Activated T-cell treated with anti-CD3 and anti-CD28 coated beads for 1 hour (primary cell): ENCODE measurements at regions not wholly inside any gene's neighbourhood (a gene's known extent, or its start where the extent isn't known, plus 50 kb on each side); places are given as distances from the start of the nearest gene placed in this dataset.

Source experiments
- DNase-seq: peaks from one replicate; pipeline ENCODE4 v3.0.0-alpha.2; 2020; ENCODE audit warnings: low read depth

DNA sequence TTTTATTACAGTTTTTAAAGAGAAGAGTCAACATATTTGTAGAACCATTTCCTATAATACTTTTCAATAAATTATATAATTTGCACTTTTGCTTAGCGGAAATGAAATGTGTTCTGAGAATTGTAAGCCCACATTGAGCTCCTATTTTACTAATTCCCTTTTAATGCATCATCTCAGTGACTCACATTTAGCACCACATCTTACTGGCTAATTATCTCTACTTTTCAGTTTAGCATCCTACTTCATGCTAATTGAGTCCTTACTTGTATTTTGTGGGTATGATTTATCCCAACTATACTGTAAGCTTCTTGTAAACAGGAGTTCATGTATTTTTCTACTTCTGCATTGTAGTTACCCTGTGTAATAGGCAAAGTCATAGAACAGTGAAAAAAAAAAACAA lies 67.5 kb downstream of the TMX1 start:
- no peak for DNase-seq

DNA sequence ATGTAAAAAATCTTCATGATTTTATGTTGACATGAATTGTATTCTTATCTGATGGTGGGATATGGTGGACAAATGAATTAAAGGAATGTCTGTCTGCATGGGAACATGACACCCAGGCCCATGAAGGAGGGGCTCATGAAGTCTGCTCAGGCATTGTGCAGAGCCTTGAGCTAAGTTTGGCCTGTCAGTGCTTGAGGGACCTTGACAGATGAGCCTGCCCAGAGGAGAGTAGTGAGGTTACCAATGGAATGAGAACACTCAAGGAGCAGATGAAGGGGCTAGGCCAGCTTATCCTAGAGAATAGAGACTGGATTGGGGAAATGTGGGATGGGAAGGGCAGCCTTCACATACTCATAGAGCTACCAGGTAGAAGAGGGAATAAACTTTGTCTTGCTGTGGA lies 68.8 kb downstream of the TMX1 start:
- DNase-seq: no peak

DNA sequence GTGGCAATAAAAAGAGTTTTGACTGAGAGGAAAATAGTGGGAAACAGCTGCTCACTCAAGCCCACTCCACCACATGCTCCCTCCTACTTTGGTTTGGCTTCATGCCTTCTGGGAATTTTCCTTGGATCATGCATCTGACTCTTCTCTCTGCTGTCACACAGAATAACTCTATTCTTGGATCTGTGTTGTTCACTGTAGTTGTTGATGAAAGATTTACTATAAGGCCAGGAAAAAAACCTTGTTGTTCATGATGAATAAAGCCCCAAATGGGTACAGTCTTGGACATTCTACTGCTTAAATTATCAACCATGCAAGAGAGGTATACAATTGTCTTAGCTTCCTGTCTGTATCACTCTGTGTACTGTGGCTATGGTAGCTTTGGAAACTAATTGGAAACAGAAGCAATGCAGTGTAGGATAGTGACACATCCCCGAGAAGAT lies 70.5 kb downstream of the TMX1 start:
- DNase-seq: no peak

DNA sequence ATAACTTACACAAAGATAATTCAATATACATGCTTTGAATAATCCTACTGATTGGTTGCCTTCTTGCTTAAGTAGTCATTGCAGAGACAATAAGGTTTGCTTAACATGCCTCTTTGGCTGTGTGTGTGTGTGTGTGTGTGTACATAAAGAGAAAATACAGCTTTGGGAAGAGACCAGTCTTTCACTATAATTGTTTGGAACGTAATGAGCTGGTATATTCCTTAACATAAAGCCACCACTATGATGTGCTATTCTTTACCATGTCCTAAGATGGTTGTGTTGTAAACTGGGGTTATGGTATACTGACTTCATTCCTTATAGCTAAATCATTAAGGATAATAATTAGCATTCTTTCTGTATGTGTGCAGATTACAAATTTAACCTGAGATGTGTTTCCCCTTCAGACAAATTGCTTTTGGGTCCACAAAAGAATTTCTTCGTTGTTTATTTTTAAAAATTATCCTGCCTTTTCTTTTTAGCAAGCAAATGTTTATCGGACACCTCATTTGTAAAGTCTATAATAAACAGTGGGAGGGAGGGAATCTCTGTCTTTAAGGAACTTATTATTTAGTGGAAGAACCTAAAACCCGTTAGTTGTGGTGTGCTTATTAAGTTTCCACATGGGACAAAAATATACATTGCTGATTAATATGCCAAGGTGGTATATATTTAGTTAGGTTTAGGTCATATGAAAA lies 74.4 kb downstream of the TMX1 start:
- no peak for DNase-seq

DNA sequence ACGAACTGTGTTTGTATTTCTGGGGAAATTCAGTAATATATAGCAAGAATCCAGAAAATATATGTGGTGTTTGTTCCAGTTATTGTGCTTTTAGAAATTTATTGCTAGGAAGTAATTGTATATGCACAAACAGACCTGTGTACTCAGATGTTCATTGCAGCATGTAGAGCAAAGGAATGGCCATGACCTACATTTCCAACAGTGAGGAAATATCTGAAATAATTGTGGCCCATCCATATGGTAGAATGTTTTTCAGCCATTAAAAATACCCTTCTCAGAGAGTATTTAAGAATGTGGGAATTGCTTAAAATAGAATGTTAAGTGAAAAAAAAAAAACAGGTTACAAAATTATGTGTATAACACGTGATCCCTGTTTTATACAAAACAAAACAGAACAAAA lies 77.3 kb downstream of the TMX1 start:
- DNase-seq: no peak

DNA sequence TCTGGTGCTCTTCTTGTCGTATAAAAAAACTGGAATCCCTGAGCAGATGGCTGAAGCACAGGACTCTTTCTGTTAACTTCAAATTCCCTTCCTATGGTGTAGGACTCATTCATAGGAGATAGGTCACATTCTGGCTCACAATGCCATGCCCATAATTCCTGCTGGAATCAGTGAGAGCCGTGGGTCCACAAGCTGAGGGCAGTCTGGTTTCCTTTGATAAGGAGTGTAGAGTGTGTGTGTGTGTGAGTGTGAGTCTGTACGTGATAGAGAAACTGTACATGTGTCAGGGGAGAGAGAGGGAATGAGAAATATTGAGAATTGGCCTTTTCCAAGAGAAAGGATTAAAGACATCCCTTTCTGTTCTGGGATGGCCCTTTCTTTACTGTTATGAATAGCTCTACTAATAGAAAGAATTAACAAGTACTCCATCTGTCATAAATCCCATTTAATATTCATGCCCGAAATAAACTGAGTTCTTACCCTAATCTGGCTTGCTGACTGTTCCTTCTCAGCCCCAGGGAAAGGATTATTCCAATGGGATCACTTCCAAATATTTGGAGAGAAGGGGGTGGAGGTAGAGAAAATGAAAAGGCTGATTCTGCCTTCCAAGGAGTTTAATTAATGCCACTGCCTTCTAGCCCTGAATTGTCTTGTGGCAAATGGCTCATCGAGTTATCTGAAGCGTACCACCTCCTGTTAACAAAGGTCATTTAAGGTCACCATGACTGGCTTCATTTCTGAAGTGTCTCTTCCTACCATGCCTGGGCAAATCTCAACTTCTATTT lies 79.0 kb downstream of the TMX1 start:
- DNase-seq: no peak

DNA sequence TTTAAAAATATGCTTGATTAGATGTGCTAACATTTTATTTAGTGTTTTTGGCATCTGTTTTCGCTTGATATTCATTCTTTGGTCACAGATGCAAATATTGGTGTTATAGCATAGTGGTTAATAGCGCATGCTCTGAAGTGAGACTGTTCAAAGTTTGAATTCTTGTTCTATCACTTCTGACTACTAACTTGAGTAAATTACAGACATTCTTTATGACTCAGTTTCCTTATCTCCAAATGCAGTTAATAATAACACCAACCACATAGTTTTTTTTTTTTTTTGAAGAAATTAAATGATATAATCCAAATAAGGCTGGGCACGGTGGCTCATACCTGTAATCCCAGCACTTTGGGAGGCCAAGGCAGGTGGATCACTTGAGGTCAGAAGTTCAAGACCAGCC lies 81.0 kb downstream of the TMX1 start:
- DNase-seq: no peak

DNA sequence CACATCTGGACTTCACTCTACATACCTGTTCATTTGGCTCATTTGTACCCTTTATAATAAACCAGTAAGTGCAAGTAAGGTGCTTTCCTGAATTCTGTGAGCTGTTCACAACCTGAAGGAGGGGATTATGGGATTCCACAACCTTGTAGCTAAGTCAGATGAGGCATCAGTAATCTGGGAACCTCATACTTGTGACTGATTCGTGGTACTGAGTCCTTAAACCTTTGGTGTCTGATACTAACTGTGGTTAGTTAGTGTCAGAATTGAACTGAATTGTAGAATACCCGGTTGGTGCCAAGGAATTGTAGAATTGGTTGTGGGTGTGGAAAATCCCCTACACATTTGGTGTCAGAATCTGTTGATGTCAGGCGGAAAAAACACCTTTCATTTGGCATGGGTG lies 83.4 kb downstream of the TMX1 start:
- no peak for DNase-seq

DNA sequence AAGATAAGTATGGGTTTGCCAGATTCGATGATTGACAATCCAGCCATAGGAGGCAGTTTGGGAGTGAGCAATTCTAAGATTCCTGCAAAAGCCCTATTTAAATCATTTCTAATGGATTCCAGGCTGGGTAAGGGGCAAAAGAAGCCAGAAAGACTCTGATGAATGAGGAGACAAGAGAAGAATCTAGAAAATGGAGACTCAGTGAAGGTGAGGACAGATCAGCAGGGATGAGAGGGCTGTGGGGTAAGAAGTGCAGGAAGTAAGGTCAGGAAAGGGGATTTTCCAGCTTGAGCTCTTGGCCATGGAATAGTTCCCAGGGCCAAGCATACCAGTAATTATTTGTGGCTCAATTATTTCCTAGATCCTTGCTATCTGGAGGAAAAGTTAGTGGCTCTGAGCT lies 87.3 kb downstream of the TMX1 start:
- no peak for DNase-seq

DNA sequence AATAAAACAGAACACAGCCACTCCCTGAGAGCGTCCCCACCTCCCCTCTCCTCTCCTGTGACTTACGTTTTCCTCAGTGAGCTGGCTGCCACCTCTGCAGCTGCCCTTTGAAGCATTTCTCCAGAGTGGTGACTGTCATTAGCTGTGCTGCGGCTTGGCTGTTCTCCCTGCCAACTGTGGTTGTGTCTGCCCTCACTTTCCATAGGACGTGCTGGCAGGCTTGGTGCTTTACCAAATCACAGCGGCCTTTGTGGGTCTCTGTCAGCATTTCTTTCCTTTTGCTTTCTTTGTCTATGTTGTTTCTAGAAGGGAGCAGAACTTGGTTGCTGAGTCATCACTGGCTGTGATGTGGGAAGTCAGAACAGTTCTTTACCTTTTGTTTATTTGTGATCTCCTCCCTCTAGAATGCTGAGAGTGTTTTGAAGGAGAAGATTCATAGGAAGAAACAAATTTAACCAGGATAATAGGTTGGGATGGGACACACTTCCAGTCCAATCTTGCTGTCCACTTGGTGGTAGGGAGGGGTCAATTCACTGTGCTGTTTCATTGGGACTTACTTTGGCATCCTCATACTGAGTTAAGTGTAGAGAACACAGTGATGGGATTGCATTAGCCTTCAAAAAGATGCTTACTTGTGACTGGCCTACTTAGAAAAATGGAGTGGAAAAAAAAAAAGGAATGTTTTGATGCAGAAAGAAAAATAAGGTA lies 88.2 kb downstream of the TMX1 start:
- no peak for DNase-seq

DNA sequence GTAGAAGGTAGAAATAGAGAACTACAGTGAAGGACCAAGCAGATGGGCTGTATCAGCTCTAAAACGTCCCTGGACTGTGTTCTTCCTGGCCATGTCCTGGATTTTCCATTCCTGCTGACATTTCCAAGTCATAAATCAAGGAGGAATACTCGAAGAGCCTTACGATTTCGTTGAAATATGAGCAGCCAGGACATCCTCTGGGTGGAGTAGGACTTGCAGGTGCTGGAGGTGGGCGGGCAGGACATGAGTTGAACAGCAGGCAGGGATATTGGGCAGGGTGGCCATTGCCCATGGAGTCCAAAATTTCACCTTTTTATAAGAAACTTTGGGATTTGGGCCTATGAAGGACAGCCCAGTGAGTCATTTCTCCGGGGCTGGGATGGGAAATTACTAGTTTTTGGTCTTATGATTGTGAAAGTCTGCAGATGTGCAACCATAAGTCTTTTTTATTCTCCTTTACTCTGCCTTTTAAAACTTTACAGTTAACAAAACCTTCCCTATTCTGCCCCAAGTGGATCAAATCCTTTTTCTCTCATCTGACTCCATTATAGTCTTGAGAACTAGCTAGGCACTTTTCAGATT lies 88.8 kb downstream of the TMX1 start:
- DNase-seq: no peak

DNA sequence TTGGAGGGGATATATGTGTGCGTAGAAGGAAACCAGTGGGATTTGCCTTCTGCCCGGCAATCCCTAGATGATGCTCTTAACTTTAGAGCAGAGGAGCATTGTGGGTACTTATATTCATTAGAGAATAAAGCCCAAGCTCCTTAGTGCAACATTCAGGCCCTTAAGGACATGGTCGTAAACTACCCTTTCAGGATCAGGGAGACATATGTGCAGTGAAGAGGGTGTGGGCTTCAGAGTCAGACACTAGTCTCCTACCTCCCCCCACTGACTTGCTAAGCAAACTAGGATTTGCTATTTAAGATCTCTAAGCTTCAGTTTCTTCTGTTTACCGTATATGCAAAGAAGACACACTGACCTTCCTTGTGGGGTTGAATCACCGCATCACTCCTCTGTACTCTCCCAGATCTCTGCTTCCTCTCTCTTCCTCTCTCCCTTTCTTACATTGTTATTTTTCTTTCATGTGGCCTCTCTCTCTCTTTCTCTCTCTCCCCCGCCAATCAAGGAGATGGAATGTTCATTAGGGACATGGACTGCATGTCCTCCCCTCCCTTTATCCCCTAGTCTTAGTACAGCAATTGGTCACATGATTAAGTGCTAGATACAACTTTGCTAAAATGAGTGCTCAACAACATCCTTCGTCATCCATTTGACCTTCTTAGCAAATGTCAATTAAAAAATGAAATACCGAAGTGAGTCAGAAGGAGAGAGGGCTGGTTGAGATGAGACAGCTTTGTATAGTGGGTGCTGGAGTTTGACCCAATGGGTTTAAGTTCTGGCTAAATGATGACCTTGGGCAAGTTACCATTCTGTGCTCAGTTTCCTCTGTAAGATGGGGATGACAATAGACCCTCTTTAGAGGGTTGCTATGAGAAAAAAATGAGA lies 91.7 kb downstream of the TMX1 start:
- DNase-seq: no peak

DNA sequence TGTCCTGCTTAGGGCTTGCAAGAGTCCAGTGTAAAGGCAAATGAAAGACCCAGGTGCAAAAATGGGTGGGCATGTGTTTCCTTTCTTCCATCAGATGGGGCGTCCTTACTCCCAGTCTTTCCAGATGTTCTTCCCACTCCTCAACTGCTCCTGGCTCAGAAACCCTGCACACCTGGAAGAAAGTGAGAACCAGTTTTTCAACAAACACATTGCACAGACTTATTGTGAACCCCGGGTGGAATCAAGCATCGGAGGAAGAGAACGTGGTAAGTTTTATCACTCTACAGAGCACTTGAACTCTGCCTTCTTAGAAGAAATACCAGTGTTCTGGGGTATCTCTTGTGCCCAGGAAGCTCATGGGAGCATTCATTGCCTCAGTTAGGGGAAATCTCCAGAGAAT lies 93.3 kb downstream of the TMX1 start:
- no peak for DNase-seq

DNA sequence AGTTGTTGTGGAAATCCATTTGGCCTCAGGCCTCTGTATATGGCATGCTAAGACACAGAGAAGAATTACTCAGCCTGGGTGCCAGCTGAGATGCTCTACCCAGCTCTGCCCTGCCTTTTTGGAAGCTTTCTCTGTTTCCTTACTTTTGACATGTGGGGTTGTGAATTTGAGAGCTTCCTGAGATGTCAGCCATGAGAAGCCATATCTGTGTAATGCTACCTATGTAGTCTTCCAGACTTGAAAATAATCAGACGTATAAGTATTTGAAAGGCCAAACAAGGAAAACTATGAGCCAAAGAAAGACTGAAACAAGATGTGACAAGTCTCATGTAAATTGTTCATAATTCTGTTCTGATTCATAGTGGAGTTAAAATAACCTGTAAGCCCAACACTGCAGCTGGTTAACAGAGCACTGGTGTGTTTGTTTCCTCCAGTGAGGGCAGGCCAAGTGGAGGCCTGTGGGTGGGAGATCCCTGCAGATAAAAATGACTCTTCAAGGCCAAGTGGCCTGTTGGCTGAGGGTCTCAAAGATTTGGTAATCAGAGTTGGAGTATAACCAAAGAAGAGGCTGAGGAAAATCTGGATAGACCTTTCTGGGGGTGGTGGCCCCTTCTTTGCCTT lies 94.0 kb downstream of the TMX1 start:
- DNase-seq: no peak

DNA sequence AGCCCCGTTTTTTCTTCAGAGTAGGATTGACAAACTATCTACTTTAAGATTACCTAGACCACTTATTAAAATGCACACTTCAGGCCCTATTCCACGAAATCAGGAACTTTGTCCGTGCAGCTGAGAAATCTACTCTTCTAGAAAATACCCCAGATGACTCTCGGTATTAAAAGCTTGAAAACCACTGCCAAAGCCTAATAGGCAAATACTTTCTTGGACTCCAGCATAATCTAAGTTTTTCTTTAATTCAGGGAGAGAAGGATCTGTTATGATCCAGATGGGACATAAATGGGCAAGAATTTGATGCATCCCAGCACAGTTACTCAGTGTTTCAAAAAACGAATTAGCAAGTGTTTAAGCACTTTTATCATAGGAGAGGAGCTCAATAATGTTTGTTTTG lies 94.5 kb downstream of the TMX1 start:
- DNase-seq: no peak

DNA sequence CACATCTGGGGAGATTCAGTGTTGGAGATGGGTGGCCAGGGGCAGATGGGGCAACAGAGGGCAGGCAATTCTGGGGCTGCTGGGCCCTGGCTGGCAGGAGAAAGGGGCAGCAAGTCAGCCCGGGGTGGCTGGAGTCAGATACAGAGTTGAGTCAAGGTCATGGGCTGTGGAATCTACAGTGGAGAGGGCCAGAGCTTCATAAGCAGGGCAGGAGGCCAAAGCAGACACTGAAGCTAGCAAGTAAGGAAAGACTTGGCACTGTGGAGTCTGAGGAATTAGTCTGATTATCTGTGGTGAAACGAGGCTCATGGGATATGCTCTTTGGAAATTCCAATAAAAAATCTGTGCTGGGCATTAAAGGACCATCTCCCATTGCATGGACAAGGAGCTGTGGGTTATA lies 95.5 kb downstream of the TMX1 start:
- no peak for DNase-seq

DNA sequence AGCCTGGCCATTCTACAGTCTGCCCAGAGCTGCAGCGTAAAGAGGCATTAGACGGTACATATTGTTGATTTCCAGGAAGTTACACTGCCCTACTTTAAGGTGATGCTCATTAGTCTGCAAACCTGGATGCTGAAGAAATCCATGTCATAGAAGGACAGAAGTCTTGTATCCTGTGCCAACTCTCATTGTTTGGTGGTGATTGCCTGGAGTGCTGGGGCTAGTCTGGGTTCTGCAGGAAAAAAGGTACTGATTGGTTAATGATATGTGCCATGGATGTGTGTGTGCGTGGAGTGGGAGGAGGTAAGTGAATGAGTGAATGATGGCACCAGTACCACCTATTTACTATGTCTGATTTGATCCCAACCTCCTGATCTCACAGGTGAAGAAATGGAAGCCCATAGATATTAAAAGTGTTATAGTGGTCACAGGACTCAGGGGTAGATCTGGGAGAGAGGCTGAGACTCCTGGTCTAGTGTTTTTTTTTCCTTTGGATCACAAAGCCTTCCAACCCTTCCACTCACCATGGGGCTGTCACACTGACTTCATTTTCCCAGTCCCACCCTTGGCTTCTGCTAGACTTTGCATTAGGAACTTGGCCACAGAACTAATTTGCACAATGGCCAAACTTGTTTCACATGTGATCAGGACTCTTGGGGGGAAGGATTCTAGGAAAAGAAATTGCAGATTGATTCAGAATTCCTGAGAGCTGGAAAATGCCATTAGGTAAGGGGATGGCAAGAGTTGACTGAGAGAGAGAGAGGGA lies 96.1 kb downstream of the TMX1 start:
- DNase-seq: no peak

DNA sequence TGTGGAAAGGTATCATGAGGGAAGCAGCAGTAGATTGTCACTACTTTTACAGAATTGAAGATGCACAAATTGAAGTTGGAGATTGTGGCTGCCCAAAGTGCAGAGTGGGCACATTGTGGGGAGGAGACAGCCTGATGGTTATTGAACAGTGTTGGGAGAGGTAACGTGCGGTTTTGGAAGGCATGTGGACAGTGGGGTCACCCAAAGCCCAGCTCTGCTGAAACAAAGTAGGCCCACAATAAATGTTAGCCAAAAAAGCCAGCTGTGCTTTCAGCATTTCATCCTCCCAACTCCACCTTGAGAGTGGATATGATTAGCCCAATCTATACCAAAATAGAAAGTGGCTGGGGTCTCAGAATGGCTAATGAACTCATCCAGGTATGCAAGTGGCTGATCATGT lies 96.7 kb downstream of the TMX1 start:
- DNase-seq: no peak

DNA sequence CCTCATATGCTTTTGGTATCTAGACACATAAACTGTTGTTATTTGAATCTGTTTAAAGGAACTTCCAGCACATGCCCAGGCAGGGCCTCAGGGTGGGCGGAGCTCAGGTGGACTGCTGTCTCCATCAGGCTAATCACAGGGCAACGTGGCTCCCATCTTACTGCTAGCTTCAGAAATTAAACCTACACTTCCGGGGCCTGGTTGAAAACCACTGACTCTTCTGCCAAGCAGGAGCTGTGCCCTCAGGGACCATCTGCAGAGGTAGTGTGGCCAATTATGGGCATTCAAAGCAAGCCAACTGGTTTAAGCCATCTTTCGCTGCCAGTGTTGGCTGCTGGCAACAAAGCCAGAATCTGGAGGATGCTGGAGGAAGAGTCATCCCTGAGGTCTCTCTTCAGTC lies 97.5 kb downstream of the TMX1 start:
- no peak for DNase-seq

DNA sequence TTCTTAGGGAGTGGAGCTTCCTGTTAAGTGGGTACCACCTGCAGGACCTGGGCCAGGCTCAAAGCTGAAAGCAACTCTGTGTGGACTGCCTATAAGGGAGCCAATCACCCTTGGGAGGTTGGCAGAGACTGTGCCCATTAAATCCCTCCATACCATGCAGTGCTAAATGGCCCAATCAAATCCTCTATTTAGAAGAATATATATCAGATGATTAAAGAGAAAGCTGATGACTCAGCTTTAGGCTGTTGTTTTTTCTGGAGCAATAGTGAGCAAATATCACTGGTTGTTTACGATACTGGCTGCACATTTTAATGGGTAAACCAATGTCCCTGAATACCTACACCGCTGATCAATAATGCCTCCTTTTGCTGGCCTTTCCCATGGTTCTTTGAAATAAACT lies 101.3 kb downstream of the TMX1 start:
- DNase-seq: no peak

DNA sequence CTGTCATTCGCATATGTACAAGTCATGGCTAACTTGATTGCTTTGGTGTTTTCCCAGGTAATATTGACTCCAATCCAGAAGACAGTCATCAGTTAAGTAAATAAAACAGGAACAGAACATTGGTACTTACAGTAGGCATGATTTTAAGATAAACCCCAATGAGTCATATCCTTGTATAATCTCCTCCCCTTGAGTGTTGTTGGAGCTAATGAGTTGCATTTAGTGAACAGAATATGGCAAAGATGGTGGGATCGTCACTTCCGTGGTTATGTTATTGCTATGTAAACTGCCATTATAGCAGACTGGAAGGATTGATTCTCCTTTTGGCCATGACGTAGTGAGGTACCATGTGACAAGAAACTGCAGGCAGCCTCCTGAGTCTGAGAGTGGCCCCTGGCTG lies 102.2 kb downstream of the TMX1 start:
- DNase-seq: no peak
